ENCODE measurements at regions not wholly inside any gene's neighbourhood (a gene's known extent, or its start where the extent isn't known, plus 50 kb on each side); places are given as distances from the start of the nearest gene placed in this dataset.

- no peak for TF ChIP-seq ZNF655 (CRISPR knock-in tag; IDR thresholded peaks at IDR 0.05)
- TF ChIP-seq FOS (IDR thresholded peaks at IDR 0.05; ENCODE audit: extremely low read depth, insufficient read length), result no peak
- no peak for TF ChIP-seq L3MBTL2 (IDR thresholded peaks at IDR 0.05)
- TF ChIP-seq PHF20 (IDR thresholded peaks at IDR 0.05; ENCODE audit: partially characterized antibody), result no peak
- no peak for TF ChIP-seq NELFE (IDR thresholded peaks at IDR 0.05; ENCODE audit: insufficient read depth, insufficient read length)
- no peak for TF ChIP-seq TFAM (CRISPR knock-in tag; conservative IDR thresholded peaks at IDR 0.05)
- TF ChIP-seq ZNF830 (CRISPR knock-in tag; IDR thresholded peaks at IDR 0.05), result no peak
- TF ChIP-seq ZC3H4 (CRISPR knock-in tag; IDR thresholded peaks at IDR 0.05; ENCODE audit: borderline replicate concordance), result no peak
- no peak for TF ChIP-seq ZBTB49 (CRISPR knock-in tag; IDR thresholded peaks at IDR 0.05; ENCODE audit: borderline replicate concordance)
These were observed 167.8 kb upstream of the HDAC4 start (continued) for GRCh38 chr2:239568601-239569000.

- Histone ChIP-seq H3K4me1 (replicated peaks in 1 of 2; ENCODE audit: control insufficient read depth in 2 of 2, insufficient read depth in 2 of 2, low read length in 2 of 2) (no peaks in the 10 kb centered on the region), H3K4me3 (no peak overlapping the region), H3K79me2 (ENCODE audit: control insufficient read depth, insufficient read depth, low read length) (no peaks in the 10 kb centered on the region), H3K27me3 (ENCODE audit: control insufficient read depth in 2 of 2, insufficient read depth in 2 of 2, low read length in 2 of 2) (peaks cover 2 to 45% of the 10 kb centered on the region in 2 experiments; a peak in 3 of 5 replicates), H2AFZ (ENCODE audit: low read depth, low read length) (no peak overlapping the region), H3K9me1 (ENCODE audit: control insufficient read depth, insufficient read depth, low read length) (no peaks in the 10 kb centered on the region), H3K9me3 (replicated peaks; ENCODE audit: control insufficient read depth, insufficient read depth, low read depth, low read length) (no peaks in the 10 kb centered on the region), H3K27ac (ENCODE audit: extremely low read depth, low read depth, low read length) (no peak overlapping the region), H3K36me3 (ENCODE audit: control insufficient read depth, insufficient read depth, low read length) (no peaks in the 10 kb centered on the region), H3K4me2 (ENCODE audit: insufficient read depth, low read length) (no peak overlapping the region), H4K20me1 (replicated peaks; ENCODE audit: control insufficient read depth, insufficient read depth, low read length) (no peaks in the 10 kb centered on the region), H3K9ac (ENCODE audit: insufficient read depth in 1 of 2, low read depth in 2 of 2, low read length in 2 of 2) (no peak overlapping the region)
- FAIRE-seq, result no peak
- POLR2A ChIA-PET, result no interaction called here
- WGBS (ENCODE audit: insufficient coverage, low coverage, missing lambda C conversion rate), result 0% methylated on average over 8 of the region's 13 CpGs
- in situ Hi-C loops (cut with MboI) (no loop called here), intact Hi-C loops (cut with micrococcal nuclease) (no loop called here)
- no peak for ATAC-seq
- no peak for DNase-seq (ENCODE audit: extremely low read depth in 1 of 4, low spot score in 3 of 4)
- CTCF ChIA-PET (ENCODE audit: low intra/inter-chr PET ratio), result no interaction called here
- BruUV-seq (replicated peaks), result no TSS peak
These were observed 167.0 kb upstream of the HDAC4 start for GRCh38 chr2:239567786-239568185.
